NOMO-1 treated with DMSO at 0.1 percent for 48 hours (cell line): ENCODE measurements at regions not wholly inside any gene's neighbourhood (a gene's known extent, or its start where the extent isn't known, plus 50 kb on each side); places are given as distances from the start of the nearest gene placed in this dataset.

Source experiments
- DNase-seq: peaks from one replicate; lab custom pipeline; 2025; ENCODE audit not compliant: unreplicated experiment; lab: John Stamatoyannopoulos, UW

- DNase-seq, result no peak
These were observed 51.7 kb upstream of the NFKBIA start for GRCh38 chr14:35456261-35456660.

DNA sequence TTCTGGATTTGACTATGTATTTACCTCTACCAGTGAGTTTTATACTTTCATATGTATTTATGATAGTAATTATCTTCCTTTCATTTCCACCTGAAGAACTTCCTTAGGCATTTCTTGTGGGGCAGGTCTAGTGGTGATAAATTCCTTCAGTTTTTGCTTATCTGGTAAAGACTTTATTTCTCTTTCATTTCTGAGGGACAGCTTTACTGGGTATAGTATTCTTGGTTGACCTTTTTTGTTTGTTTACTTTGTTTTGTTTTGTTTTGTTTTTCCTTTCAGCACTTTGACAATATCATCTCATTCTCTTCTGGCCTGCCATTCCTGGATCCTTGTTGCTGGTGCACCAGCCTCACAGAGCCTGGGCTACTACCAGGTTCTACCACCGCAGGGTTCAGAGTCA, 53.9 kb upstream of the NFKBIA start:
- no peak for DNase-seq

DNA sequence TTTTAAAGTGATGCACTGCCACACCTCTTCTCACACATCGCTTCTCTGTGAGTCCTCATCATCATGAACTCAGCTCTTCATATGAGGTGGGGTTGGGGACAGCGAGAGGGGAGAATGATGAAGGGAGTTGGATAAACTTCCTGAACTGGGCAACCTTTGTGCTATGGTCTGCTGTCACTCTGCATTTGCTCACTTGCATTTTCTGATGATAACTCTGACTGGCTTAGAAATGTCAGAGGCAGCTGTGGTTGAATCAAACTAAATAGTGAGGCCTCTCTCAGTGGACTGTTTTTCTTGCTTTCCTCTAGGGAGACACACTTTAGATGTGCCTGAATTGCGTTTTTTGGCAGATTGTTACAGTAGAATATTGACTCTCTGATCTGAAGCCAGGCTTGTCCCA, 55.2 kb upstream of the NFKBIA start:
- no peak for DNase-seq

DNA sequence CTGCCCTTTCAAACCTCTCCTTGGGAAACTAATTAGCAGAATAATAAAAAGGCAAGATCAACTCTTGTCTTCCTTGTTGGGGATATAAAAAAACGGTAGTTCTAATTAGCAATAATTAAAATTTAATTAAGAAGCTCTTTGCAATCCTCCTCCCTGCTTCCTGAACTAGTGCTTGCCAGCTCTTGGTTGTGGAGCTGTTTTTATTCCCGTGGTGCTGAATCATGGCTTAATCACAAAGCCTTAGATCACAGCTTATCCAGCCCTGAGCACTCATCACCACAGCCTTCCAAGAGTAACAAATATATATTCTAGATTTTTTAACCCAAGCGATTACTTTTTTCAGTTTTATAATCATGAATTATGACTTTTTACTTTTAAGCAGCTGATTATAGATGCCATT, 63.2 kb upstream of the INSM2 start:
- DNase-seq, result no peak

DNA sequence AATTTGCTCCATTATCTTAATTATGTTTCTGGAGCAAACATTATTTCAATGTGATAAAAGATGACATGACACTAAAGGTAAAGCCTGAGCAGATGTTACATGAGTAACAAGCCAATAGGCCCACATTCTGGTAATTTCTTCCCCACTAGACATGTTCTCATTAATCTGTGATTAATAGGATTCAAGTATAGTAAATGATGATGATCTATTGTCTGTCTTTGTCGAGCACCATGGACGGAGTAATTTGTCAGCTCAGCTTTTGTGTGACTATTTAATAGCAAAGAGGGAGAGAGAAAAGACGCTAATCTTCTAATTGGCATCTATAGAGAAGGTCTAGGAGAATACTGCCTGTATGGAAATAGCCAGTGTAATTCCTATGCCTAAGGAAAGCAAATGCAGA, 62.2 kb upstream of the INSM2 start:
- no peak for DNase-seq

DNA sequence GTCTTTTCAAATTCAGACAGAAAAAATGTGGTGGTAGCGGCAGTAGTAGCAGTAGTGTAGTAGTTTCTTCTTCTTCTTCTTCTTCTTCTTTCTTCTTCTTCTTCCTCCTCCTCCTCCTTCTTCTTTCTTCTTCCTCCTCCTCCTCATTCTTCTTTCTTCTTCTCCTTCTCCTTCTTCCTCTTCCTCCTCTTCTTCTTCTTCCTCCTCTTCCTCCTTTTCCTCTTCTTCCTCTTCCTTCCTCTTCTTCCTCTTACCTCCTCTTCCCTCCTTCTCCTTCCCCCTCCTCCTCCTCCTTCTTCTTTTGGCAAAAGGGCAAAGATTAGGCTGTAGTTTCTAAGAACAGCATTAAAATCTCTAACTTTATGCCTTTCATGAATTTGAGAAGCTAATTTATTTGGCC, 59.6 kb upstream of the INSM2 start:
- DNase-seq, result no peak

DNA sequence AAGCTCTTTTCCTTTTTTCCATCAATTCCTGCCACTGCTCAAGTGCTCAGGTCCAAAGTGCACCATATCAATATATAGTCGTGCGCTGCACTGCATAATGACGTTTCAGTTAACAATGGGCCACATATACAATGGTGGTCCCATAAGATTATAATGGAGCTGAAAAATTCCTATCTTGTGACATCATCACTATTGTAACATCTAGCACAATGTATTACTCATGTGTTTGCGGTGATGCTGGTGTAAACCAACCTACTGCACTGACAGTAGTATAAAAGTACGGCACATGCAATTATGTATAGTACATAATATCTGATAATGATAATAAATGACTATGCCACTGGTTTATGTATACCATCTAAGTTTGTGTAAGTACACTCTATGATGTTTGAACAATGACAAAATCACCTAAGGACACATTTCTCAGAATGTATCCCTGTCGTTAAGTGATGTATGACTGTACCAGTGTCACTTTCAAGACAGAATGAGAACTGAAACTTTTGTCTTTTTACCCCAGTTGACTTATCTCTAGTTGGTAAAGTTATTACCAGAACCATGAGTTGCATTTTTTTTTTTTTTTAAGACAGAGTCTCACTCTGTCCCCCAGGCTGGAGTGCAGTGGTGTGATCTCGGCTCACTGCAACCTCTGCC, 53.7 kb upstream of the INSM2 start:
- DNase-seq, result peak; percentile 8

DNA sequence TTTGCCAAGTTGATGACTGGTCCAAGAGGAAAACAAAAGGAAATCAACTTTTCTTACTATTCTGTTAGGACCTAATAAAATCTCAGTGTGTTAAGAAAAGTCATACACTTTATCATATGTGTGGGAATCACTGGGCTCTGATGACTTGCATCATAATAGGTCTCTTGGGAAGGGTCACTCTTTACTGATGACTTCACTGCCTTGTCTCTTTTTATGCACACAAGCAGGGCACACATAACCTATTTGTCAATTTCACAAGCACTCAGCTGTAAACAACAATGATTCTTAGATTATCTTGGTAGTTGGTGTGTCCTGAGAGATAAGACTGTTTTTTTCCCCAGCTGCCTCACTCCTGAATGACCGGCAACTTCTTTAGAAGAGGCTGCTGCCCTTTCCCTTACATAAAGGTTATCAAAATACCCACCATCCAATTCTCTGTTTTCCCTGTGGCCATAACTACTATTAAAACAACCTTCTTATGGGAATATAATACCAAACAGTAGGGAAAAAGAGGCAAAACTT, 50.9 kb upstream of the INSM2 start:
- DNase-seq, result no peak
